ENCODE measurements at regions not wholly inside any gene's neighbourhood (a gene's known extent, or its start where the extent isn't known, plus 50 kb on each side); places are given as distances from the start of the nearest gene placed in this dataset.

- TF ChIP-seq, protein P1, sequence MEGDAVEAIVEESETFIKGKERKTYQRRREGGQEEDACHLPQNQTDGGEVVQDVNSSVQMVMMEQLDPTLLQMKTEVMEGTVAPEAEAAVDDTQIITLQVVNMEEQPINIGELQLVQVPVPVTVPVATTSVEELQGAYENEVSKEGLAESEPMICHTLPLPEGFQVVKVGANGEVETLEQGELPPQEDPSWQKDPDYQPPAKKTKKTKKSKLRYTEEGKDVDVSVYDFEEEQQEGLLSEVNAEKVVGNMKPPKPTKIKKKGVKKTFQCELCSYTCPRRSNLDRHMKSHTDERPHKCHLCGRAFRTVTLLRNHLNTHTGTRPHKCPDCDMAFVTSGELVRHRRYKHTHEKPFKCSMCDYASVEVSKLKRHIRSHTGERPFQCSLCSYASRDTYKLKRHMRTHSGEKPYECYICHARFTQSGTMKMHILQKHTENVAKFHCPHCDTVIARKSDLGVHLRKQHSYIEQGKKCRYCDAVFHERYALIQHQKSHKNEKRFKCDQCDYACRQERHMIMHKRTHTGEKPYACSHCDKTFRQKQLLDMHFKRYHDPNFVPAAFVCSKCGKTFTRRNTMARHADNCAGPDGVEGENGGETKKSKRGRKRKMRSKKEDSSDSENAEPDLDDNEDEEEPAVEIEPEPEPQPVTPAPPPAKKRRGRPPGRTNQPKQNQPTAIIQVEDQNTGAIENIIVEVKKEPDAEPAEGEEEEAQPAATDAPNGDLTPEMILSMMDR (IDR thresholded peaks at IDR 0.05): no peak
- TF ChIP-seq EZH2 (IDR thresholded peaks at IDR 0.05; ENCODE audit: borderline replicate concordance, insufficient read depth, low read depth, low read length, poor library complexity, severe bottlenecking): no peak
These were observed 177.3 kb downstream of the C9orf152 start for GRCh38 chr9:110030632-110031031.

Data from B cell (primary cell).